Fibroblast of skin of left quadriceps (primary cell): ENCODE measurements at regions not wholly inside any gene's neighbourhood (a gene's known extent, or its start where the extent isn't known, plus 50 kb on each side); places are given as distances from the start of the nearest gene placed in this dataset.
"Not testable (repeated sequence)": the region's sequence is repeated elsewhere in the genome, so short reads cannot be mapped to it uniquely, and the experiment has no call there.

Experiments used
- DNase-seq, 2 experiments: peaks; one replicate each; pipeline ENCODE4 v3.0.0-alpha.2; 2013; ENCODE audit warnings: low read depth in 2 of 2

GRCh38 chr5:174624733-174625522 is 99.5 kb upstream of the MSX2 start:
- DNase-seq: no peak

- no peak for DNase-seq
Observed at GRCh38 chr5:174625591-174626350, 98.6 kb upstream of the MSX2 start.

GRCh38 chr5:174626369-174626920 is 97.9 kb upstream of the MSX2 start:
- no peak for DNase-seq

GRCh38 chr5:174636094-174636493 is 88.3 kb upstream of the MSX2 start:
- no peak for DNase-seq

GRCh38 chr5:174642816-174643405 is 81.5 kb upstream of the MSX2 start:
- DNase-seq: no peak

GRCh38 chr5:174644436-174644835 is 79.9 kb upstream of the MSX2 start:
- no peak for DNase-seq

- DNase-seq: no peak
Observed at GRCh38 chr5:174644923-174645322, 79.5 kb upstream of the MSX2 start.

- DNase-seq: no peak
Observed at GRCh38 chr5:174645677-174646076, 78.7 kb upstream of the MSX2 start.

- not testable (repeated sequence) for DNase-seq
Observed at GRCh38 chr5:174648618-174649017, 75.8 kb upstream of the MSX2 start.

- no peak for DNase-seq
Observed at GRCh38 chr5:174649391-174649790, 75.0 kb upstream of the MSX2 start.

- DNase-seq: no peak
Observed at GRCh38 chr5:174654442-174654841, 69.9 kb upstream of the MSX2 start.

GRCh38 chr5:174655351-174655750 is 69.0 kb upstream of the MSX2 start:
- DNase-seq: no peak

- no peak for DNase-seq
Observed at GRCh38 chr5:174664180-174664850, 60.1 kb upstream of the MSX2 start.

GRCh38 chr5:174665347-174665746 is 59.0 kb upstream of the MSX2 start:
- no peak for DNase-seq

GRCh38 chr5:174667526-174667925 is 56.9 kb upstream of the MSX2 start:
- DNase-seq: no peak

- no peak for DNase-seq
Observed at GRCh38 chr5:174668349-174668748, 56.0 kb upstream of the MSX2 start.
